ENCODE measurements at regions not wholly inside any gene's neighbourhood (a gene's known extent, or its start where the extent isn't known, plus 50 kb on each side); places are given as distances from the start of the nearest gene placed in this dataset.
"Not testable (repeated sequence)": the region's sequence is repeated elsewhere in the genome, so short reads cannot be mapped to it uniquely, and the experiment has no call there.

GRCh38 chr10:53489335-53490182, 717.0 kb upstream of the MBL2 start:
- Histone ChIP-seq H3K4me3 (no peak overlapping the region), H3K27ac (no peak overlapping the region)
- TF ChIP-seq, protein P1, sequence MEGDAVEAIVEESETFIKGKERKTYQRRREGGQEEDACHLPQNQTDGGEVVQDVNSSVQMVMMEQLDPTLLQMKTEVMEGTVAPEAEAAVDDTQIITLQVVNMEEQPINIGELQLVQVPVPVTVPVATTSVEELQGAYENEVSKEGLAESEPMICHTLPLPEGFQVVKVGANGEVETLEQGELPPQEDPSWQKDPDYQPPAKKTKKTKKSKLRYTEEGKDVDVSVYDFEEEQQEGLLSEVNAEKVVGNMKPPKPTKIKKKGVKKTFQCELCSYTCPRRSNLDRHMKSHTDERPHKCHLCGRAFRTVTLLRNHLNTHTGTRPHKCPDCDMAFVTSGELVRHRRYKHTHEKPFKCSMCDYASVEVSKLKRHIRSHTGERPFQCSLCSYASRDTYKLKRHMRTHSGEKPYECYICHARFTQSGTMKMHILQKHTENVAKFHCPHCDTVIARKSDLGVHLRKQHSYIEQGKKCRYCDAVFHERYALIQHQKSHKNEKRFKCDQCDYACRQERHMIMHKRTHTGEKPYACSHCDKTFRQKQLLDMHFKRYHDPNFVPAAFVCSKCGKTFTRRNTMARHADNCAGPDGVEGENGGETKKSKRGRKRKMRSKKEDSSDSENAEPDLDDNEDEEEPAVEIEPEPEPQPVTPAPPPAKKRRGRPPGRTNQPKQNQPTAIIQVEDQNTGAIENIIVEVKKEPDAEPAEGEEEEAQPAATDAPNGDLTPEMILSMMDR (IDR thresholded peaks at IDR 0.05) = no peak
- DNase-seq (ENCODE audit: low spot score) = no peak

GRCh38 chr10:53487019-53487983, 714.7 kb upstream of the MBL2 start:
- Histone ChIP-seq H3K27ac (no peak overlapping the region), H3K4me3 (no peak overlapping the region)
- DNase-seq (ENCODE audit: low spot score) = no peak
- TF ChIP-seq, protein P1 (IDR thresholded peaks at IDR 0.05) = no peak

GRCh38 chr10:53485422-53485821, 712.8 kb upstream of the MBL2 start:
- H3K4me3 ChIP-seq; DNase-seq (ENCODE audit: low spot score); H3K27ac ChIP-seq: not testable (repeated sequence)

- DNase-seq (ENCODE audit: low spot score) = no peak
- Histone ChIP-seq H3K27ac (no peak overlapping the region), H3K4me3 (no peak overlapping the region)
- TF ChIP-seq, protein P1 (IDR thresholded peaks at IDR 0.05) = no peak
These were observed 706.8 kb upstream of the MBL2 start for GRCh38 chr10:53479365-53479764.

DNA sequence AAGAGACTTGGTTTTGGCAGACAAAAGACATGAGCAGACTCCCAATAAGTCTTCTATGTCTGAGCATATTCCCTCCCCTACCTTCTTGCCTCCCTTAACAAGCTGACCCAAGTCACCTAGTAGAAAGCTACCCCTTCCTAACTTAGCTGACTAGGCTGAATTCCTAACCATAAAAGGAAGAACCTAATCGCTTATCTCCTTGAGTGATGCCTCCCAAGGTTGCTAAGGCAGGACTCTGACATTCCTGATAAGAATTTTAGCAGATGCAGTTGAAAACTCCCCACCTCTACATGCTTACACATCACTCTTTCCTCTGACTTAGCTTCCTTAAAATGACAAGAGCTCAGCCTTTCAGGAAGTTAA, 704.7 kb upstream of the MBL2 start:
- TF ChIP-seq, protein P1 (IDR thresholded peaks at IDR 0.05) = no peak

DNA sequence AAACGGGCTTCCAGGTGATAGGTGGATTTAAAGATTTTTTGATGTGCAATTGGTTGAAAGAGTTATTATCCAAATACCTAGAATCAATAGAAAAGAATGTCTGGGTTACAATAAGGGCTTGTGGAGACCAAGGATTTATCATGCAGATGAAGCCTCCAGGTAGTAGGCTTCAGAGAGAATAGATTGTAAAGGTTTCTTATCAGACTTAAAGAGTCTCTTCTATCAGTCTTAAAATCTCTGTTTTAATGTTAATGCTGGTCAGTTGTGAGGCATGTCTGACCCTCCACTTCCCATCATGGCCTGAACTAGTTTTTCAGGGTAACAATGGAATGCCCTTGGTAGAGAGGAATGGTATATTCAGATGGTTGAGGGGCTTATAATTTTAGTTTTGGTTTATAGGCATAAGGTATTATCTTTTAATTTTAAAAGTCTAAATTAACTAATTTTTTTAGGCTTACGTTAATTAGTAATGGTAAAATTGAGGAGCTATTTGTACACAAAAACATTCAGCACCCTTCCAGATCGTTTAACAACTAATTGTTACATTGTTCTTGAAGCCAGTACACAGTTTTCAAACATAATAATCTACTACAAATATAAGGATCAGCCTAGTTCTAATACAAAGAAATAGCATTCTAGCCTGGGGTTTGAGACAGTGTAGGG, 704.2 kb upstream of the MBL2 start:
- TF ChIP-seq, protein P1 (IDR thresholded peaks at IDR 0.05) = no peak
- no peak for DNase-seq (ENCODE audit: low spot score)
- Histone ChIP-seq H3K27ac (no peak overlapping the region), H3K4me3 (no peak overlapping the region)

More for the DNA sequence above, 704.7 kb upstream of the MBL2 start:
- DNase-seq (ENCODE audit: low spot score) = no peak
- Histone ChIP-seq H3K27ac (no peak overlapping the region), H3K4me3 (no peak overlapping the region)

DNA sequence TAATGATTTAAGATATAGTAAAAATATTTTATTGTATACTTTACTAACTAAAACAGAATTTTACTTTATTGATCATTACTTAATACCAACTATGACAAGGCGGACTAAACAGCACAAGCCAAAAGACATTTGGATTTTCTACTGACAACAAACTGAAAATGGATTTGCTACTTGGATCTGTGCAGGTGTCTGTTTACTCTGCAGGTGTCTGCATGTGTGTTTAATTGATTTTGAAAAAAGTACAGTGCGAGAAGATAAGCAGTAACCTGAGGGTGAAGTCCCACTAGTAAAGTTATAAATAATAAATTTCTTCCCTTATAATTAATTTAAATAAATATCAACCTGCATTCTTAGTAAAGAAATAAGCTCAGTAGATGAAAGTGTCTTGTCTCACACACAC, 696.8 kb upstream of the MBL2 start:
- TF ChIP-seq, protein P1 (IDR thresholded peaks at IDR 0.05) = no peak
- H3K27ac ChIP-seq = no peak overlapping the region
- no peak for DNase-seq (ENCODE audit: low spot score)
- H3K4me3 ChIP-seq = no peak overlapping the region

Measured in coronary artery (tissue), 2 donors.